ENCODE measurements at regions not wholly inside any gene's neighbourhood (a gene's known extent, or its start where the extent isn't known, plus 50 kb on each side); places are given as distances from the start of the nearest gene placed in this dataset.
A peak's percentile ranks its signal among the peaks of the same experiment; 100 is the strongest.

DNA sequence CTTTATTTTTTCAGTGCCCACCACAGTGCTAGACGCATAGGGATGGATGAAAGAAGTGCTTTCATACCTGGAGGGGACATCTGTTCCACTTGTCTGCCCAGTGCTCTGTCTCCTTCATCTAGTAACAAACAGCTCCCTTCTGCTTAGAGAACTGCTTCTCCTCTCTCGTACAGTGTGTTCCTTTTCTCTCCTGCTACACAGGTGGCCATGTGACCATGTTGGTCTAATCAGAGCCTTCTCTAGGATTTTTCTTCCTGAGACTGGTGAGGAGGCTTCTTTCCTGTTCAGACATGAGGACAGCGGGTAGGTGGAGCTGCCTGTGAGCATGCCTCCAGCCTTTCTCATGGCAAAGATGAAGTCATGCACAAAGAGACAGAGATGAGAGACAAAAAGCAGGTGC, 182.7 kb downstream of the TMEM132E start:
- no peak overlapping the region for H2BK20ac ChIP-seq (ENCODE audit: low read depth, low read length, poor library complexity, severe bottlenecking)
- no peaks in the 10 kb centered on the region for H3K9me3 ChIP-seq (ENCODE audit: control insufficient read depth, low read depth, low read length)
- H4K8ac ChIP-seq (replicated peaks; ENCODE audit: insufficient read length, low read depth, low read length), result no peak overlapping the region
- Mint-ChIP-seq H3K9me3 (no peaks in the 10 kb centered on the region), H3K27ac (peak overlapping the region in 1 of 3 experiments; percentile 27; a peak in 2 of 7 replicates), H3K4me3 (no peak overlapping the region), H3K27me3 (ENCODE audit: low read depth) (peaks cover 6% of the 10 kb centered on the region), H3K36me3 (ENCODE audit: insufficient read depth in 1 of 3, low read depth in 3 of 3) (no peaks in the 10 kb centered on the region), H3K4me1 (peaks cover 20 to 38% of the 10 kb centered on the region in 2 experiments)
- H4K91ac ChIP-seq (ENCODE audit: insufficient read length, low read depth, low read length), result no peak overlapping the region
- no CpG with 5 or more reads among the region's 3 CpGs for WGBS (ENCODE audit: extremely low coverage, insufficient read length, low lambda C conversion rate)
- no peak overlapping the region for H3K27ac ChIP-seq (ENCODE audit: insufficient read length, low read depth, low read length)
- TF ChIP-seq, protein P1, sequence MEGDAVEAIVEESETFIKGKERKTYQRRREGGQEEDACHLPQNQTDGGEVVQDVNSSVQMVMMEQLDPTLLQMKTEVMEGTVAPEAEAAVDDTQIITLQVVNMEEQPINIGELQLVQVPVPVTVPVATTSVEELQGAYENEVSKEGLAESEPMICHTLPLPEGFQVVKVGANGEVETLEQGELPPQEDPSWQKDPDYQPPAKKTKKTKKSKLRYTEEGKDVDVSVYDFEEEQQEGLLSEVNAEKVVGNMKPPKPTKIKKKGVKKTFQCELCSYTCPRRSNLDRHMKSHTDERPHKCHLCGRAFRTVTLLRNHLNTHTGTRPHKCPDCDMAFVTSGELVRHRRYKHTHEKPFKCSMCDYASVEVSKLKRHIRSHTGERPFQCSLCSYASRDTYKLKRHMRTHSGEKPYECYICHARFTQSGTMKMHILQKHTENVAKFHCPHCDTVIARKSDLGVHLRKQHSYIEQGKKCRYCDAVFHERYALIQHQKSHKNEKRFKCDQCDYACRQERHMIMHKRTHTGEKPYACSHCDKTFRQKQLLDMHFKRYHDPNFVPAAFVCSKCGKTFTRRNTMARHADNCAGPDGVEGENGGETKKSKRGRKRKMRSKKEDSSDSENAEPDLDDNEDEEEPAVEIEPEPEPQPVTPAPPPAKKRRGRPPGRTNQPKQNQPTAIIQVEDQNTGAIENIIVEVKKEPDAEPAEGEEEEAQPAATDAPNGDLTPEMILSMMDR (conservative IDR thresholded peaks at IDR 0.05), result no peak
- H4K5ac ChIP-seq (ENCODE audit: insufficient read length, low read depth, low read length), result no peak overlapping the region
- H3K27me3 ChIP-seq (ENCODE audit: insufficient read depth, low read length), result 0 out of 2 replicates have a peak, but pooled peaks cover 2% of the 10 kb centered on the region
- H2BK12ac ChIP-seq (ENCODE audit: insufficient read length, low read depth, low read length), result no peak overlapping the region
- H3K56ac ChIP-seq (ENCODE audit: insufficient read length, low read depth, low read length), result no peak overlapping the region
- H2BK120ac ChIP-seq (ENCODE audit: low read depth, low read length, poor library complexity, severe bottlenecking), result no peak overlapping the region
- peaks cover 5% of the 10 kb centered on the region; the same call in 1 of the 2 replicates for H3K4me1 ChIP-seq (ENCODE audit: insufficient read depth, low read length)
- H3K18ac ChIP-seq (ENCODE audit: insufficient read length, low read depth, low read length), result no peak overlapping the region
- H4K20me1 ChIP-seq (ENCODE audit: control insufficient read depth, insufficient read depth, insufficient read length), result no peaks in the 10 kb centered on the region
- no peak overlapping the region for H3T11ph ChIP-seq (ENCODE audit: low read length)
- no peak overlapping the region for H2BK15ac ChIP-seq (ENCODE audit: low read depth, low read length)
- no peak overlapping the region for H3K4me2 ChIP-seq (ENCODE audit: insufficient read depth, insufficient read length, low read length)
- no peak overlapping the region for H3K14ac ChIP-seq (ENCODE audit: insufficient read depth, low read length)
- H3K79me2 ChIP-seq (ENCODE audit: insufficient read depth, low read length), result no peaks in the 10 kb centered on the region
- no peaks in the 10 kb centered on the region for H3K23me2 ChIP-seq (ENCODE audit: insufficient read length, low read depth, low read length, poor library complexity, severe bottlenecking)
- H2AK5ac ChIP-seq (ENCODE audit: insufficient read length, low read length), result no peak overlapping the region
- no peak overlapping the region for H2AFZ ChIP-seq (ENCODE audit: low read length)
- H3K23ac ChIP-seq (ENCODE audit: insufficient read length, low read depth, low read length), result no peak overlapping the region
- H3K9ac ChIP-seq (ENCODE audit: extremely low read depth, insufficient read length, low read length), result no peak overlapping the region
- H2BK5ac ChIP-seq (ENCODE audit: insufficient read length, low read length), result no peak overlapping the region
- DNase-seq, result peak; percentile 7
- no peaks in the 10 kb centered on the region for H3K79me1 ChIP-seq (ENCODE audit: insufficient read depth, low read depth, low read length, poor library complexity, severe bottlenecking)
- H3K4ac ChIP-seq (ENCODE audit: low read depth, low read length), result no peak overlapping the region

All from H9 (cell line).